Loucy (cell line): ENCODE measurements at regions not wholly inside any gene's neighbourhood (a gene's known extent, or its start where the extent isn't known, plus 50 kb on each side); places are given as distances from the start of the nearest gene placed in this dataset.
"Not testable (repeated sequence)": the region's sequence is repeated elsewhere in the genome, so short reads cannot be mapped to it uniquely, and the experiment has no call there.

ENCODE experiments used
- H2AFZ ChIP-seq: fragments of 200-600 bp; sonication (generic); 2 replicates; pipeline ENCODE4 v1.6.0; 2016; ENCODE audit warnings: antibody characterized with exemption, mild to moderate bottlenecking, low read length, moderate library complexity
- H3F3A ChIP-seq: fragments of 200-600 bp; 2 replicates; pipeline ENCODE4 v1.6.0; 2016; ENCODE audit warnings: antibody characterized with exemption, low read depth, mild to moderate bottlenecking
- H3K27me3 ChIP-seq: fragments of 200-600 bp; sonication (generic); 2 replicates; pipeline ENCODE4 v1.6.1; 2014; ENCODE audit warnings: low read length, mild to moderate bottlenecking; ENCODE audit not compliant: insufficient read depth, poor library complexity, severe bottlenecking
- H3K36me3 ChIP-seq: fragments of 200-600 bp; sonication (generic); 2 replicates; pipeline ENCODE4 v1.6.1; 2016; ENCODE audit warnings: low read length; ENCODE audit not compliant: insufficient read depth
- H3K4me1 ChIP-seq: fragments of 200-600 bp; sonication (generic); 2 replicates; pipeline ENCODE4 v1.5.1; 2014; ENCODE audit warnings: low read length, mild to moderate bottlenecking; ENCODE audit not compliant: insufficient read depth, poor library complexity, severe bottlenecking
- H3K4me2 ChIP-seq: fragments of 200-600 bp; sonication (generic); 2 replicates; pipeline ENCODE4 v1.6.0; 2014; ENCODE audit warnings: antibody characterized with exemption, low read length, low read depth, mild to moderate bottlenecking; ENCODE audit not compliant: poor library complexity, severe bottlenecking
- H3K4me3 ChIP-seq: fragments of 200-600 bp; sonication (generic); 2 replicates; pipeline ENCODE4 v1.5.1; 2014; ENCODE audit warnings: low read length, mild to moderate bottlenecking, mixed read lengths; ENCODE audit not compliant: poor library complexity, severe bottlenecking
- H3K79me2 ChIP-seq: fragments of 200-600 bp; sonication (generic); 2 replicates; pipeline ENCODE4 v1.6.1; 2014; ENCODE audit warnings: low read length; ENCODE audit not compliant: insufficient read depth
- H3K9ac ChIP-seq: fragments of 200-600 bp; sonication (generic); 2 replicates; pipeline ENCODE4 v1.6.0; 2014; ENCODE audit warnings: mild to moderate bottlenecking, low read depth, low read length, moderate library complexity; ENCODE audit not compliant: poor library complexity, severe bottlenecking
- H3K9me2 ChIP-seq: fragments of 200-600 bp; sonication (generic); replicated peaks from 2 replicates; pipeline ENCODE4 v1.6.1; 2016; ENCODE audit warnings: low read depth, low read length, mixed read lengths
- H3K9me3 ChIP-seq: fragments of 200-600 bp; sonication (generic); 2 replicates; pipeline ENCODE4 v1.6.1; 2014; ENCODE audit warnings: mild to moderate bottlenecking, antibody characterized with exemption, low read length, low read depth; ENCODE audit not compliant: insufficient read depth
- H4K20me1 ChIP-seq: fragments of 200-600 bp; sonication (generic); 2 replicates; pipeline ENCODE4 v1.6.0; 2014; ENCODE audit warnings: antibody characterized with exemption, low read length, mild to moderate bottlenecking; ENCODE audit not compliant: insufficient read depth, poor library complexity, severe bottlenecking
- CTCF ChIP-seq: fragments of 200-600 bp; sonication (generic); conservative IDR thresholded peaks from 2 replicates; pipeline ENCODE4 v1.5.1; 2014; ENCODE audit warnings: mild to moderate bottlenecking, antibody characterized with exemption, low read length
- EZH2phosphoT487 ChIP-seq: fragments of 200-600 bp; IDR thresholded peaks from 2 replicates; pipeline ENCODE4 v1.6.1; 2018; ENCODE audit warnings: antibody characterized with exemption, mild to moderate bottlenecking, moderate library complexity, borderline replicate concordance

- no peaks in the 10 kb centered on the region for H3K27me3 ChIP-seq
- H3K9me2 ChIP-seq, result no peaks in the 10 kb centered on the region
- no peak overlapping the region for H3K4me3 ChIP-seq
- no peaks in the 10 kb centered on the region for H3K9me3 ChIP-seq
- no peak overlapping the region for H2AFZ ChIP-seq
- no peak overlapping the region for H3K4me2 ChIP-seq
- no peaks in the 10 kb centered on the region for H3K79me2 ChIP-seq
- H3F3A ChIP-seq, result no peaks in the 10 kb centered on the region
- no peaks in the 10 kb centered on the region for H4K20me1 ChIP-seq
- no peaks in the 10 kb centered on the region for H3K36me3 ChIP-seq
- TF ChIP-seq EZH2phosphoT487 (no peak), CTCF (no peak)
- H3K9ac ChIP-seq, result no peak overlapping the region
- no peaks in the 10 kb centered on the region for H3K4me1 ChIP-seq
These were observed 556.5 kb upstream of the SEMA6A start for GRCh38 chr5:117131048-117131679.

- Histone ChIP-seq H3K27me3 (no peaks in the 10 kb centered on the region), H2AFZ (no peak overlapping the region), H3K4me3 (no peak overlapping the region), H3K9ac (no peak overlapping the region), H3K9me2 (no peaks in the 10 kb centered on the region), H3K79me2 (no peaks in the 10 kb centered on the region), H3K9me3 (no peaks in the 10 kb centered on the region), H3F3A (no peaks in the 10 kb centered on the region), H3K4me1 (no peaks in the 10 kb centered on the region), H3K36me3 (no peaks in the 10 kb centered on the region), H3K4me2 (no peak overlapping the region), H4K20me1 (no peaks in the 10 kb centered on the region)
- no peak for TF ChIP-seq CTCF
- TF ChIP-seq EZH2phosphoT487, result no peak
These were observed 543.9 kb upstream of the SEMA6A start for GRCh38 chr5:117118499-117118898.

GRCh38 chr5:117117314-117117713 lies 542.7 kb upstream of the SEMA6A start:
- not testable (repeated sequence) for H3K4me1 ChIP-seq, H3K27me3 ChIP-seq, H3K79me2 ChIP-seq, H3K9ac ChIP-seq, H3K36me3 ChIP-seq, H4K20me1 ChIP-seq, H2AFZ ChIP-seq, H3K4me2 ChIP-seq, H3K9me2 ChIP-seq, H3K4me3 ChIP-seq, H3F3A ChIP-seq, H3K9me3 ChIP-seq

- H3K4me3 ChIP-seq, result no peak overlapping the region
- H3K79me2 ChIP-seq, result no peaks in the 10 kb centered on the region
- H3K4me1 ChIP-seq, result no peaks in the 10 kb centered on the region
- no peaks in the 10 kb centered on the region for H3K27me3 ChIP-seq
- H3F3A ChIP-seq, result no peaks in the 10 kb centered on the region
- TF ChIP-seq EZH2phosphoT487, result no peak
- TF ChIP-seq CTCF, result no peak
- no peaks in the 10 kb centered on the region for H3K9me2 ChIP-seq
- no peak overlapping the region for H2AFZ ChIP-seq
- H3K9me3 ChIP-seq, result no peaks in the 10 kb centered on the region
- no peaks in the 10 kb centered on the region for H4K20me1 ChIP-seq
- no peaks in the 10 kb centered on the region for H3K36me3 ChIP-seq
- no peak overlapping the region for H3K9ac ChIP-seq
- no peak overlapping the region for H3K4me2 ChIP-seq
These were observed 535.9 kb upstream of the SEMA6A start for GRCh38 chr5:117110548-117110947.
